B cell (primary cell): ENCODE measurements at regions not wholly inside any gene's neighbourhood (a gene's known extent, or its start where the extent isn't known, plus 50 kb on each side); places are given as distances from the start of the nearest gene placed in this dataset.

Source experiments
- CTCF ChIP-seq: fragments of 200-600 bp; IDR thresholded peaks from one replicate; pipeline ENCODE4 v1.8.0; 2022; ENCODE audit warnings: antibody characterized with exemption, mild to moderate bottlenecking
- EZH2 ChIP-seq: IDR thresholded peaks from 2 replicates; pipeline ENCODE4 v1.6.1; 2012; ENCODE audit warnings: borderline replicate concordance, low read depth, mild to moderate bottlenecking, moderate library complexity, low read length; ENCODE audit not compliant: insufficient read depth, poor library complexity, severe bottlenecking

- TF ChIP-seq CTCF (no peak), EZH2 (no peak)
These were observed 109.6 kb upstream of the CNTLN start for GRCh38 chr9:17025281-17025680.
